ENCODE measurements at regions not wholly inside any gene's neighbourhood (a gene's known extent, or its start where the extent isn't known, plus 50 kb on each side); places are given as distances from the start of the nearest gene placed in this dataset.

GRCh38 chr12:84550518-84550917 lies 362.1 kb downstream of the SLC6A15 start:
- TF ChIP-seq CTCF (conservative IDR thresholded peaks at IDR 0.05) (no peak), ZFX (IDR thresholded peaks at IDR 0.05) (no peak)
